ENCODE measurements at regions not wholly inside any gene's neighbourhood (a gene's known extent, or its start where the extent isn't known, plus 50 kb on each side); places are given as distances from the start of the nearest gene placed in this dataset.

DNA sequence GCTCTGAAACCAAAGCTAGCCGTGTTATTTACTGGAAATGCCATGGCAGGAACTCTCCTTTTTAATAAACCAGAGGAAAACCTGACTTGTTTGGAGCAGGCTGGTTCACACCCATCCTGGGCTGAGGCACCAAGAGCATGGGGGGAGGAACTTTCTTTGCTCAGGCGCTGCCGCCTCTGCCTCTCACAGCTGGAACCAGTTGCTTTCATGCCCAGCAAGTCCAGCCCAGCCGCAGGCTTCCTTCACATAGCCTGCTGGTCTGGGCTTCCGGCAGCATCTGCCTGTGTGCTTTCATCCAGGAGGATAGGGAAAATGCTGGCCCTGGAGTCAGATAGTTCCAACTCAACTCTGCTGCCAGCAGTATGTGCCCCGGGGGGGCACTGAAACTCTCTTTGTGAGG is 88.1 kb upstream of the ASIC2 start:
- BruUV-seq (replicated peaks) = no TSS peak
- Histone ChIP-seq H3K9me3 (no peaks in the 10 kb centered on the region), H3K4me1 (peaks cover 30% of the 10 kb centered on the region), H3K36me3 (ENCODE audit: control insufficient read depth, insufficient read depth, low read length) (no peaks in the 10 kb centered on the region), H3K27me3 (replicated peaks; ENCODE audit: control insufficient read depth, insufficient read depth, low read length) (no peaks in the 10 kb centered on the region), H3K4me3 (ENCODE audit: low read depth, low read length) (no peak overlapping the region)
- DNase-seq = no peak
- Mint-ChIP-seq H3K4me3 (ENCODE audit: unreplicated experiment) (no peak overlapping the region), H3K27me3 (ENCODE audit: insufficient read depth, unreplicated experiment) (no peaks in the 10 kb centered on the region), H3K36me3 (ENCODE audit: insufficient read depth, unreplicated experiment) (no peaks in the 10 kb centered on the region), H3K27ac (ENCODE audit: unreplicated experiment) (no peak overlapping the region), H3K4me1 (ENCODE audit: low read depth, unreplicated experiment) (peaks cover 25% of the 10 kb centered on the region), H3K9me3 (ENCODE audit: unreplicated experiment) (no peaks in the 10 kb centered on the region)
- TF ChIP-seq, protein P1, sequence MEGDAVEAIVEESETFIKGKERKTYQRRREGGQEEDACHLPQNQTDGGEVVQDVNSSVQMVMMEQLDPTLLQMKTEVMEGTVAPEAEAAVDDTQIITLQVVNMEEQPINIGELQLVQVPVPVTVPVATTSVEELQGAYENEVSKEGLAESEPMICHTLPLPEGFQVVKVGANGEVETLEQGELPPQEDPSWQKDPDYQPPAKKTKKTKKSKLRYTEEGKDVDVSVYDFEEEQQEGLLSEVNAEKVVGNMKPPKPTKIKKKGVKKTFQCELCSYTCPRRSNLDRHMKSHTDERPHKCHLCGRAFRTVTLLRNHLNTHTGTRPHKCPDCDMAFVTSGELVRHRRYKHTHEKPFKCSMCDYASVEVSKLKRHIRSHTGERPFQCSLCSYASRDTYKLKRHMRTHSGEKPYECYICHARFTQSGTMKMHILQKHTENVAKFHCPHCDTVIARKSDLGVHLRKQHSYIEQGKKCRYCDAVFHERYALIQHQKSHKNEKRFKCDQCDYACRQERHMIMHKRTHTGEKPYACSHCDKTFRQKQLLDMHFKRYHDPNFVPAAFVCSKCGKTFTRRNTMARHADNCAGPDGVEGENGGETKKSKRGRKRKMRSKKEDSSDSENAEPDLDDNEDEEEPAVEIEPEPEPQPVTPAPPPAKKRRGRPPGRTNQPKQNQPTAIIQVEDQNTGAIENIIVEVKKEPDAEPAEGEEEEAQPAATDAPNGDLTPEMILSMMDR (IDR thresholded peaks at IDR 0.05; ENCODE audit: insufficient read depth in 1 of 2, low read depth in 1 of 2, low read length in 1 of 2, severe bottlenecking in 1 of 2, unreplicated experiment in 1 of 2) = no peak
- intact Hi-C loops (cut with micrococcal nuclease; ENCODE audit: unreplicated experiment) = loop anchor here (10.0 kb wide), 1 partner anchor 96 kb away; no protein-coding TSS in a partner anchor
- POLR2A ChIA-PET = no interaction called here
- CTCF ChIA-PET = no interaction called here

DNA sequence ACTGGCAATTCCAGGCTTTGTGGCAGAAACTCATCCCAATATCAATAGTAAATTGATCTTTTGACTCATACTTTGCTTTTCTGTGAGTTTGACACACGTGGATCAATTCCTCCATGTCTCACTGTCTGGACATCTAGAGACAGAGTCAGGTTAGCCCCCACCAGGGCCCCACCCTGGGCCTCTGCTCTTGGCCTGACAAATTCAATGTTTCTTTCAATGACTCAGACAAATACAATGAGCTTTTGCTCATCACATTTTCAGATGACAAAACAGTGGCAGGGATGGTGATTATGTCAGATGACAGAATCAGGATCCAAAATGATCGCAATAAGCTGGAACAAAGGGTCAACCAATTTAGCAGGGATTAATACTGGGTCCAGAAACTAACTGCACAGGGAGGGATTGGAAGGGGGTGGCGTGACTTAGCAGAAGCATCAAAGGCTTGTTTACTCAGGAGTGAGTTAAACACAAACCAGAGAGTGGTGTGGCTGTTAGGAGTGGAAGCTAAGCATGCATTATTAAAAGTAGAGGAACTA is 90.5 kb upstream of the ASIC2 start:
- H3K27ac Mint-ChIP-seq (ENCODE audit: unreplicated experiment) = no peak overlapping the region
- DNase-seq = no peak
- TF ChIP-seq, protein P1 (IDR thresholded peaks at IDR 0.05; ENCODE audit: insufficient read depth in 1 of 2, low read depth in 1 of 2, low read length in 1 of 2, severe bottlenecking in 1 of 2, unreplicated experiment in 1 of 2) = no peak
- ChIA-PET CTCF (no interaction called here), POLR2A (no interaction called here)
- H3K4me3 Mint-ChIP-seq (ENCODE audit: unreplicated experiment) = no peak overlapping the region
- no peaks in the 10 kb centered on the region for H3K27me3 Mint-ChIP-seq (ENCODE audit: insufficient read depth, unreplicated experiment)
- H3K4me1 Mint-ChIP-seq (ENCODE audit: low read depth, unreplicated experiment) = peaks cover 36% of the 10 kb centered on the region
- intact Hi-C loops (cut with micrococcal nuclease; ENCODE audit: unreplicated experiment) = loop anchor here (10.0 kb wide), 1 partner anchor 99 kb away; no protein-coding TSS in a partner anchor
- no peaks in the 10 kb centered on the region for H3K36me3 Mint-ChIP-seq (ENCODE audit: insufficient read depth, unreplicated experiment)
- BruUV-seq (replicated peaks) = no TSS peak
- H3K4me1 ChIP-seq = peaks cover 36% of the 10 kb centered on the region
- no peak overlapping the region for H3K4me3 ChIP-seq (ENCODE audit: low read depth, low read length)
- no peaks in the 10 kb centered on the region for H3K9me3 Mint-ChIP-seq (ENCODE audit: unreplicated experiment)
- no peaks in the 10 kb centered on the region for H3K36me3 ChIP-seq (ENCODE audit: control insufficient read depth, insufficient read depth, low read length)
- H3K9me3 ChIP-seq = no peaks in the 10 kb centered on the region
- no peaks in the 10 kb centered on the region for H3K27me3 ChIP-seq (replicated peaks; ENCODE audit: control insufficient read depth, insufficient read depth, low read length)

DNA sequence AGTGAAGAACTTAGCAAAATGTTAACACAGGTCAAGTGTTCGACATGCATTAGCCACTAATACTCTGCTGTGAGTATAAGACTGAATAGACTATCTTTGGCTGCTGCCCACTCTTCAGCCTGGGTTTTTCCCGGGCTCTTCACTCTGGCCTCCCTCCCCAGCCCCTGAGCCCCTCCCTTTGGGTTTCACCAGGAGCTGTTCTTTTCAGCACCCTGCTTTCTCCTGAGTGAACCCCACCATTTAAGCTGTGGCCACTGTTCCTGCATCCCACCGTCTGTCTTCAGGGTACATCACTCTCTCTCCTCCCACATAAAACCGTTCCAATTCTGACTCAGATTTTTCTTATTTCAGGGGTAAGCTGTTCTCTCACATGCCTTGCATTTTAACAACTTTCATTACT is 92.0 kb upstream of the ASIC2 start:
- no peaks in the 10 kb centered on the region for H3K36me3 Mint-ChIP-seq (ENCODE audit: insufficient read depth, unreplicated experiment)
- TF ChIP-seq, protein P1 (IDR thresholded peaks at IDR 0.05; ENCODE audit: insufficient read depth in 1 of 2, low read depth in 1 of 2, low read length in 1 of 2, severe bottlenecking in 1 of 2, unreplicated experiment in 1 of 2) = no peak
- no peaks in the 10 kb centered on the region for H3K27me3 Mint-ChIP-seq (ENCODE audit: insufficient read depth, unreplicated experiment)
- DNase-seq = peak in 1 of 2 experiments; percentile 28
- H3K27ac Mint-ChIP-seq (ENCODE audit: unreplicated experiment) = no peak overlapping the region
- intact Hi-C loops (cut with micrococcal nuclease; ENCODE audit: unreplicated experiment) = loop anchor here (10.0 kb wide), 1 partner anchor 100 kb away; no protein-coding TSS in a partner anchor
- no TSS peak for BruUV-seq (replicated peaks)
- peaks cover 45% of the 10 kb centered on the region for H3K4me1 Mint-ChIP-seq (ENCODE audit: low read depth, unreplicated experiment)
- H3K4me3 Mint-ChIP-seq (ENCODE audit: unreplicated experiment) = no peak overlapping the region
- no peaks in the 10 kb centered on the region for H3K9me3 ChIP-seq
- ChIA-PET CTCF (interaction anchor here (0.6 kb wide), 1 partner anchor 71 kb away, joined by 3 read pairs; no protein-coding TSS in a partner anchor), POLR2A (no interaction called here)
- no peaks in the 10 kb centered on the region for H3K27me3 ChIP-seq (replicated peaks; ENCODE audit: control insufficient read depth, insufficient read depth, low read length)
- H3K9me3 Mint-ChIP-seq (ENCODE audit: unreplicated experiment) = no peaks in the 10 kb centered on the region
- H3K4me1 ChIP-seq = peaks cover 52% of the 10 kb centered on the region
- no peaks in the 10 kb centered on the region for H3K36me3 ChIP-seq (ENCODE audit: control insufficient read depth, insufficient read depth, low read length)
- no peak overlapping the region for H3K4me3 ChIP-seq (ENCODE audit: low read depth, low read length)
